Mesenteric fat pad (tissue), 1 donor: ENCODE measurements at regions not wholly inside any gene's neighbourhood (a gene's known extent, or its start where the extent isn't known, plus 50 kb on each side); places are given as distances from the start of the nearest gene placed in this dataset.
"Not testable (repeated sequence)": the region's sequence is repeated elsewhere in the genome, so short reads cannot be mapped to it uniquely, and the experiment has no call there.

Experiments used
- DNase-seq: peaks from one replicate; pipeline ENCODE4 v3.0.0-alpha.2; 2020; ENCODE audit warnings: low spot score
- donor health status: DM: yes; HTN: yes; CAD: no.

- no peak for DNase-seq
Measured at GRCh38 chr11:70547821-70548670, 149.7 kb downstream of the CTTN start.

GRCh38 chr11:70548976-70549375 lies 150.6 kb downstream of the CTTN start:
- no peak for DNase-seq

- no peak for DNase-seq
Measured at GRCh38 chr11:70549386-70549785, 151.1 kb downstream of the CTTN start.

GRCh38 chr11:70549796-70550195 lies 151.5 kb downstream of the CTTN start:
- DNase-seq, result no peak

- no peak for DNase-seq
Measured at GRCh38 chr11:70550456-70551195, 152.3 kb downstream of the CTTN start.

- no peak for DNase-seq
Measured at GRCh38 chr11:70551351-70552166, 153.2 kb downstream of the CTTN start.

- no peak for DNase-seq
Measured at GRCh38 chr11:70552167-70553150, 154.1 kb downstream of the CTTN start.

GRCh38 chr11:70555078-70555477 lies 156.7 kb downstream of the CTTN start:
- no peak for DNase-seq

- no peak for DNase-seq
Measured at GRCh38 chr11:70556884-70557741, 158.8 kb downstream of the CTTN start.

GRCh38 chr11:70557742-70558485 lies 159.6 kb downstream of the CTTN start:
- no peak for DNase-seq

- no peak for DNase-seq
Measured at GRCh38 chr11:70558681-70559080, 160.4 kb downstream of the CTTN start.

- DNase-seq, result no peak
Measured at GRCh38 chr11:70559516-70559915, 161.2 kb downstream of the CTTN start.

- DNase-seq, result not testable (repeated sequence)
Measured at GRCh38 chr11:70560621-70561020, 162.3 kb downstream of the CTTN start.

- no peak for DNase-seq
Measured at GRCh38 chr11:70566768-70567530, 168.6 kb downstream of the CTTN start.

- DNase-seq, result no peak
Measured at GRCh38 chr11:70567680-70568034, 169.3 kb downstream of the CTTN start.

GRCh38 chr11:70568035-70568813 lies 169.9 kb downstream of the CTTN start:
- DNase-seq, result no peak
